WTC11 (cell line): ENCODE measurements at regions not wholly inside any gene's neighbourhood (a gene's known extent, or its start where the extent isn't known, plus 50 kb on each side); places are given as distances from the start of the nearest gene placed in this dataset.

Experiments
- JUN ChIP-seq: sonication (generic); formaldehyde crosslinking; IDR thresholded peaks from 2 replicates; pipeline ENCODE4 v1.8.0; 2023; ENCODE audit warnings: mild to moderate bottlenecking, missing genetic modification reagents
- TP53 ChIP-seq: sonication (generic); formaldehyde crosslinking; IDR thresholded peaks from 2 replicates; pipeline ENCODE4 v1.8.1; 2023; ENCODE audit warnings: mild to moderate bottlenecking, missing genetic modification reagents
- TF ChIP-seq, protein P1 (sequence below): fragments of 200-600 bp; IDR thresholded peaks from 2 replicates; pipeline ENCODE4 v1.8.0; 2022; ENCODE audit warnings: antibody characterized with exemption

DNA sequence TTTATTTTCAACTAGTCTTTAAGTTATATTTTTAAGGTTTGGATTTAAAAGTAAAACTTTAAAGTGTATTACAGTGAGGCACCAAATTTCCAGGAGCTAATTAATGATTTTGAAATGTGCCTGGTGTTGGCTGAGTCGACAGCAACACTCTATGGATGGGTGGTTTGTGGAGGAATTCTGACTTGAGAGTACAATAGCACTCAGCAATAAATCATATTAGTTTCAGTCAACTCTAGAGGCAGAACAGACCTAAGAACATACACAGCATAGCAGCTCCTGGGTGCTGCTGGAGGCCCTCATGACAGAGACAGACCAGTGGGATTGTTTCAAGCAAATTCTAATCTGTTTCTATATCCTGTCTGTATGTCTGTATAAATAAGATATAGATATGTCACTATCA is 673.4 kb downstream of the TRIML1 start:
- TF ChIP-seq, protein P1, sequence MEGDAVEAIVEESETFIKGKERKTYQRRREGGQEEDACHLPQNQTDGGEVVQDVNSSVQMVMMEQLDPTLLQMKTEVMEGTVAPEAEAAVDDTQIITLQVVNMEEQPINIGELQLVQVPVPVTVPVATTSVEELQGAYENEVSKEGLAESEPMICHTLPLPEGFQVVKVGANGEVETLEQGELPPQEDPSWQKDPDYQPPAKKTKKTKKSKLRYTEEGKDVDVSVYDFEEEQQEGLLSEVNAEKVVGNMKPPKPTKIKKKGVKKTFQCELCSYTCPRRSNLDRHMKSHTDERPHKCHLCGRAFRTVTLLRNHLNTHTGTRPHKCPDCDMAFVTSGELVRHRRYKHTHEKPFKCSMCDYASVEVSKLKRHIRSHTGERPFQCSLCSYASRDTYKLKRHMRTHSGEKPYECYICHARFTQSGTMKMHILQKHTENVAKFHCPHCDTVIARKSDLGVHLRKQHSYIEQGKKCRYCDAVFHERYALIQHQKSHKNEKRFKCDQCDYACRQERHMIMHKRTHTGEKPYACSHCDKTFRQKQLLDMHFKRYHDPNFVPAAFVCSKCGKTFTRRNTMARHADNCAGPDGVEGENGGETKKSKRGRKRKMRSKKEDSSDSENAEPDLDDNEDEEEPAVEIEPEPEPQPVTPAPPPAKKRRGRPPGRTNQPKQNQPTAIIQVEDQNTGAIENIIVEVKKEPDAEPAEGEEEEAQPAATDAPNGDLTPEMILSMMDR: no peak
- no peak for TF ChIP-seq JUN (CRISPR knock-in tag)
- no peak for TF ChIP-seq TP53
